GM12865 (cell line): ENCODE measurements at regions not wholly inside any gene's neighbourhood (a gene's known extent, or its start where the extent isn't known, plus 50 kb on each side); places are given as distances from the start of the nearest gene placed in this dataset.

Experiments used
- DNase-seq: peaks from one replicate; pipeline ENCODE4 v3.0.0; 2010; ENCODE audit warnings: low read depth
- H3K4me3 ChIP-seq: 2 replicates; pipeline ENCODE4 v1.5.1; 2011; ENCODE audit warnings: mild to moderate bottlenecking, low read depth, low read length, control low read depth
- CTCF ChIP-seq: IDR thresholded peaks from 2 replicates; pipeline ENCODE4 v1.5.1; 2011; ENCODE audit warnings: low read length, control low read depth, low read depth, inconsistent platforms; ENCODE audit not compliant: insufficient read depth; ENCODE audit errors: missing control alignments

- no peak for TF ChIP-seq CTCF
- H3K4me3 ChIP-seq, result no peak overlapping the region
- DNase-seq, result no peak
Observed at GRCh38 chr17:77327566-77328464, 187.0 kb downstream of the SEC14L1 start.

DNA sequence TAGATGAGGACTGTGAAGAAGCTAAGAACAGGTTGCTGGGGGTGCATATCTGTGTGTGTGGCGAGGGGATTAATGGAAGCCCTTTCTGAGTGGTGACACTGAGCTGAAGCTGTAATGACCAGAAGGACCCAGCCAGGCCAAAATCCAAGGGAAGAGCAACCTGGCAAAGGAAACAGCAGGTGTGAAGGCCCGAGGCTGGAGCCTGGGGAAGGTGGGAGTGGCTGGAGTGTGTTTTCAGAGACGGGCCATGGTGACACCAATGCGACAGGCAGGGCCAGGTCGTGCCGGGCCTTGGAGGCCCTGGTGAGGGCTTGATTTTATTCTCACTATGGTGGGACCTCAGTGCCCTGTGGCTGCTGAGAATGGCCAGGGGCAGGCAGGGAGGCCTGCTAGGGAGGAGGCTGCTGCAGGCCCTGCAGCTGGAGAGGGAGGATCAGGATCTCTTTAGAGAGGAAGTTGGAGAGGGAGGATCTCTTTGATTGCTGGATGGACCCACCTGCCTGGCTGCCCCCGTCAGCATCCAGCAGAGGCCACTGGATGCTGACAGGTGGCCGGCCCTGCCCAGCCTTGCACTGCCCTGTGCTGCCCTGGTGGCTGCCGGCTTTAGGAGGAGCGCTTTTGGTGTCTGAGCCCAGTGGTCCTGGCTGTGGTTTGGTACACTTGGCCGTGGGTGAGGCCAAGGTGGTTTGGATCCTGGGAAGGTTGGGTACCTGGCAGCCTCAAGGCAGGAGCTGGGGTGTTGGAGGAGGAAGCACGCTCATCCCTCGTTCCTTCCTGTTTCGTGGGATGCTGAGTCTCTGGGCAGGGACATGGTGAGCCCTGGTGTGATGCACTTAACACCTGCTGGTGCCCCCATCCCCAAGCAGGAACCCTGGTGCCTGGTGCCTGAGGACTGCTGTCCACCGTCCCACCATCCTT, 188.3 kb downstream of the SEC14L1 start:
- no peak overlapping the region for H3K4me3 ChIP-seq
- TF ChIP-seq CTCF, result no peak
- no peak for DNase-seq

DNA sequence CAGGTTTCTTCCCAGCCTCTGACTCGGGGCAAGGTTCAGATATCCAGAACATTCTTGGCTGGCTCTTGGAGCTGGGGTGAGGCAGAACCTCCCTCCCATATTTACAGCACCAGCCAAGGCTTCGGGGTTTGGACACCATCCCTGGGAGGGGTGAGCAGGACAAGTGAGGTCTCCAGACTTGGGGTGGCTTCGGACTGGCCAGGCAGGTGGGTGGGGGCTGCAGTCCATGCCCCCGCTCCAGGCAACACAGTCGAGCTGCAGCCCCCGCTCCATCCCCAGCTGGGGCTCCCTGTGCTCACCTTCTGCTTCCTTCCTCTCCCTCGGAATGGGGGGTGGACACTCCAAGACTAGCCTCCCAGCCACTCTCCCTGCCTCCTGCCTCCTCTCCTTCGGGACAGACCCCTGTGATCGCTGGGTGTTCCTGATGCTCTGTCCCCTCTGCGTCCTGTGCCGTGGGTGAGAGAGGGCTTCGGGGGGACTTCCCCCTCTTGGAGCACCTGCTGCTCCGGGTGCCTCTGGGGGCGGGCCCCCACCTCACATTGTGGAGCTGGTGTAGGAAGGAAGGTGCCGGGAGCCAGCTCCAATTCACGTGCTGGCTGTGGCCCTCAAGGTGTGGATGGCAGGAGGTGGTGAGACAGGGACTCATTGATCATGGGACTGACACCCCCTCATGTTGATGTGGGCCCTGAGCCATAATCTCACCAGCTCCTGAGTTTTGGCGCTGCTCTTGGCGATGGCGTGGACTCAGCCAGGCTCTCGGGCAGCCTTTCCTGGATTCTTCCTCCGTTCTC, 189.2 kb downstream of the SEC14L1 start:
- no peak for DNase-seq
- H3K4me3 ChIP-seq, result no peak overlapping the region

GRCh38 chr17:77330602-77331081, 189.9 kb downstream of the SEC14L1 start:
- TF ChIP-seq CTCF, result no peak
- no peak overlapping the region for H3K4me3 ChIP-seq
- no peak for DNase-seq

More for the DNA sequence above, 189.2 kb downstream of the SEC14L1 start:
- no peak for TF ChIP-seq CTCF

- peak; percentile 96 for TF ChIP-seq CTCF
- DNase-seq, result peak; percentile 94
- H3K4me3 ChIP-seq, result peak overlapping the region; percentile 57
Observed at GRCh38 chr17:77331301-77331864, 190.6 kb downstream of the SEC14L1 start.
